NCI-H146 treated with DMSO at 0.1 percent for 48 hours (cell line): ENCODE measurements at regions not wholly inside any gene's neighbourhood (a gene's known extent, or its start where the extent isn't known, plus 50 kb on each side); places are given as distances from the start of the nearest gene placed in this dataset.
A peak's percentile ranks its signal among the peaks of the same experiment; 100 is the strongest.

Source experiments
- DNase-seq: peaks from one replicate; lab custom pipeline; 2025; ENCODE audit not compliant: unreplicated experiment; lab: John Stamatoyannopoulos, UW

DNA sequence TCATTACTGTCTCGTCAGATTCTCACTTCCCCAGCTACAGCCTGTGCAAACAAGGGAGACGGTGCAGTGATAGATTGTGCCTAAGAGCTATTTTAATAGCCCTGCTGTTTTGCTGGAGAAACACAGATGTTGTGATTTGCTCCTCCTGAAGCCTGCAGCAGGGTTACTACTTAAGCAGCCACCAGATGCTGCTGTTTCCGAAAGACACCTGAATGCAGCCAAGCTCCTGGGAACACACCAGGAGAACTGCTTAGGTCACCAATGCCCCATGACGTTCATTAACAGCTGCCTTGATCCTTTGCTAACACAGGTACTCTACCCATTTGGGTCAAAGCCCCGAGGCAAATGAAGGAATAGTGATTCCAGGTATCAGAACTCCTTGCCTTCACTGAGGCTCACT, 411.8 kb upstream of the DAB1 start:
- peak; percentile 47 for DNase-seq

DNA sequence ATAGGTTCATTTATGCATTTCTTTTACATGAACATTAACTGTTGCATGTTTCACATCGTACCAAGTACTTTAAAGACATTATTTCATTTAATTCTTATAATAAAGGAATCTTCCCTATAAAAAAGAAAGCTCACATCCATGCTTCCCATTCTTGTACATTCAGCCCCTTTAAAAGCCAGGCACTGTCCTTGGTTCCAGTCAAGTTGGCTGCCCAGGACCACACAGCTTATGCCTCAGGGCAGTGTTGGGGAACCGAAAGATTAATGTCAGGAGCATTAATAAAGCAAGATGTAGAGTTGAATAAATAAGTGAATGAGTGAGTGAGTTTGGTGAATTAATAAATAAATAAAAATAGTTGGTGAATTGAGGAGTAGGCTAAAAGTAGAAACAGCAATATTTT, 409.4 kb upstream of the DAB1 start:
- no peak for DNase-seq

DNA sequence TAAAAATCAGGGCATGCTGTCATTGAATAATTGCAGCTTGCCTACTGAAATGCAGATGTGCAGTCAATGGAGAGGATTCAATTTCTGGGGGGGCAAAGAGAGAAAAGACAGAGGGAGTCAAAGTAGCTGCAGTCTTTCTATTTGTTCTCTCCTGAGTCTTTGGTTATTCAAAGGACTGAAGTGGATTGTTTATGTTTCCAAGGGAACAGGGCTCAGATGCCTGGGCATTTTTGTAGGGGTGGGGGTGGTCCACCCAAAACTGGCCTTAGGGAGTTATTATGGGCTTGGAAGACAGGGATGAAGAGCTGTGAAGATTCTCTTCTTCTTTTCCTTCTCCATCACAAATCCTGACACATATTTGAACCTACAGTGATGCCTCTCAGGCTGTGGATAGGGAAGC, 408.8 kb upstream of the DAB1 start:
- no peak for DNase-seq

DNA sequence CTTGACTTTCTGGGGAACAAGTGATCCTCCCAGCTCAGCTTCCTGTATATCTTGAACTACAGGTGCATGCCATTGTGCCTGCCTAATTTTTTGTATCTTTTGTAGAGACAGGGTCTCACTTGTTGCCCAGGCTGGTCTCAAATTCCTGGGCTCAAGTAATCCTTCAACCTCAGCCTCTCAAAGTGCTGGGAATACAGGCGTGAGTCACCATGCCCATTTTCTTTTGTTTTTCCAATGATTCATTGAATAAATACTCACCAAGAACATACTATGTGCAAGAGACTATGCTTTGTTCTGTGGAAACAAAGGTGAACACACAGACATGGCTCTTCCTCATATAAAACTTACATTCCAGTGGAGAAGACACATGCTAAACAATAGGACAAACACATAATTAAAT, 407.8 kb upstream of the DAB1 start:
- DNase-seq, result no peak

DNA sequence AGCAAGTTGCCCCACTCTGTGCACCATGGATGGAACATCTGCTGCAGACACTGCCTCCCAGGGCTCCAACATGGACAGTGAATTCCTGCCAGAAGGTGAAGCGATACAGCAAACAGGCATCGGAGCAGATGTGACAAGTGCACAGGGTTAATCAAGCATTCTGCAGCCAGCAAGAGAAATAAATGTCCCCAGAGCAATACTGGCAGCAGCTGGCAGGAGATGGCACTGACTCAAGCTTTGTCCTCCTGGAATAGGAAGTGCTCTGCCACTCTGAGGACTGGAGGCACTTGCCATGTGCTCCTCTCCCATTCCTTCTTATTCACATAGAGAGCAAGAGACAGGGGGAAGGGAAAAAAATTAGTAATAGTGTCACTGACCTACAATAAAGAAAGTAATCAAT, 402.7 kb upstream of the DAB1 start:
- DNase-seq, result no peak

DNA sequence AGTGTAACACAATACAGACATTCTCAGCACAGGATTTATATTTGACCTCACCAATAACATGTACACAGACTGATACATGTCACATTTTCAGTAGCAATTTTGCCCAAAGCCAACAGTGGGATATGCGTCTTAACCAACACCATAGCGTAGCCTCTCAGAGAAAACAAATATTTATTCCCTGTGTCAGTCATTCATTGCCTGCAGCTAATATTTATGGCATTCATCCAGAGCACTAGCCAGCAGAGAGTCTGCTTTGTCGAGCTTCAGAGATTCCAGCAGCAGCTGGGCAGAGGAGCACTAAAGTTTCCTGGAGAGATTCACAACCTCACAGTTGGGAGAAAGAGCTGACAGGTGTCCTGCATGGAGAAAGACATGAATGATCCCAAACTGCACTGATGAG, 400.7 kb upstream of the DAB1 start:
- no peak for DNase-seq

DNA sequence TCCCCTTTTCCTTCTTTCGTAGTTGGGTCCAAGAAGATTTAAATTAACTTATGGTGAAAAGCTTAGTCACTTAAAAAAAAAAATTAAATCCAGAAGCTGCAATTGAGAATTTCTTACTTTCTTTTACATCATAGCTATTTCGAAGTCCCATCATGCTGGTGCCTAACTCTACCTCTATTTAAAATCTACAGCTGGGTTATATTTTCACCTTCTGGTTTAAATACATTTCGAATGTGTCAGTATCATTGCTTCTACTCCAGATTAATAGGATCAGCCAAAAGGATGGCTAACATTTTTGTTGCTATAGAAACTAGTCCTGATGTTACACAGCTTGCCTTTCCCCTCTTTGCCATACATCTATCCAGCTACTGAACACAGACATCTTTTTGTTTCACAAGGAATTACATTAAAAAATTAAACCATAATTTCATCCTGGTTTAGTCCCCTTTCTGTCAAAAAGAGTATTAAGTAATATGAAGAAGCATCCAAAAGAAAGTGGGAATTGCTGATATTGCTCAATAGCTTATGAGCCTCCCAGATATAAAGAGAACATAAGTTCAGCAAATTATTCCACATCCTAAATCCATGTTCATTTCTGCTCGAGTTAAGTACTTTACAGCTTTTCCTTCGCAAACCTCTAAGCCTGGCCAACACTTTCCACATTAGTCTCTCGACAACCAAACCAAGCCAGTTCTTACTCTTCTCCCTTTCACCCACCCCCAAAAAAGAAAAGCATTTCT, 396.7 kb upstream of the DAB1 start:
- DNase-seq, result no peak

DNA sequence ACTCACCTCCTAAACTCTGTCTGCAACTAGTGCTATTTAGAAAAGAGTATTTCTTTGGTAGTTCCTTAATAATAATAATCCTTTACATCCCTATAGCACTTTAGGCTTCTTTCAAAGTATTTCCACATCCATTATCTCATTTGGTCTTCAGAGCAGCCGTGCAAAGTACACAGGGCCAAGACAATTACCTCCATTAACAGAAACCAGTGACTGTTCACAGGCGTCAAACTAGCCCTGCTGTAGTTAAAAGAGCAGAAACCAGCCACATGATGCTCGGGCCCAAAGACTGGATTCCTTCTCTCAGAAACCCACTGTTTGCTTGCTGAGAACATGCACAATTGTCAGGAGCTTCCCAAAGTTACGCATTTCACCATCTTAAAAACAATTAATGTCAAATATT, 396.0 kb upstream of the DAB1 start:
- DNase-seq, result no peak

DNA sequence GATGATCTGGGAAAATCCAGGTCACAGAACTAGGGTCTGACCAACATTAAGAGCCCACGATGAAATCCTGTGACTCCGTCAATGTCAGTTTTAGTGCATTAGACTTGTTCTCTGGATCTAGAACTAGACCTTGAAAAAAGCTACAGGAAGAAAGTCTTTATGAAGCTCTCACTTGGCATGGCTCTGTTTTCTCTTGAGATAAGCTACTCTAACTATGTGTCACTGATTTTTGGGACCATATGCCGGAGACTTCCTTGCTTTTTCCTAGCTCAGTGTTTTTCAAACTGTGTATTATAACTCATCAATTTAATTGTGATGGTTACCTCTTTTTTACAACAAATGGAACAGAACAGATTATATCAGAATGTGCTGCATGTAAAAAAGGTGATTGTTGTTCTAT, 379.7 kb upstream of the DAB1 start:
- DNase-seq, result no peak

DNA sequence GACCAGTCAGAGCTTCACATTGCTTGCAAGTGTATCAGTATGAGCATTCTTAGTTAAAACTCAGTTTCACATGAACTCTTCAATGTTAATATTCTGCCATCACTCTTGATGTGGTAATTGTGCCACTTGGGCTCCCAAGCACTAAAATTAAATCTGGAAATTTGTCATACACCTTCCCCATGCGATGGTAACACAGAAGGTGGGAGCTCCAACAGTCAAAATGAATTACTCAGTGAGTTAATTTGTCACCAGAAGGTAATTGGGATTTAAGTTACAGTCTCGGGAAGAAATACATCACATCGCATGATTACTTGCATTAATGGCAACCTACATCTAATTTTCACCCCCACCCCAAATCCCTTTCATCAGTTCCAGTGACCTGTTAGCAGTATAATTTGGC, 376.5 kb upstream of the DAB1 start:
- no peak for DNase-seq

DNA sequence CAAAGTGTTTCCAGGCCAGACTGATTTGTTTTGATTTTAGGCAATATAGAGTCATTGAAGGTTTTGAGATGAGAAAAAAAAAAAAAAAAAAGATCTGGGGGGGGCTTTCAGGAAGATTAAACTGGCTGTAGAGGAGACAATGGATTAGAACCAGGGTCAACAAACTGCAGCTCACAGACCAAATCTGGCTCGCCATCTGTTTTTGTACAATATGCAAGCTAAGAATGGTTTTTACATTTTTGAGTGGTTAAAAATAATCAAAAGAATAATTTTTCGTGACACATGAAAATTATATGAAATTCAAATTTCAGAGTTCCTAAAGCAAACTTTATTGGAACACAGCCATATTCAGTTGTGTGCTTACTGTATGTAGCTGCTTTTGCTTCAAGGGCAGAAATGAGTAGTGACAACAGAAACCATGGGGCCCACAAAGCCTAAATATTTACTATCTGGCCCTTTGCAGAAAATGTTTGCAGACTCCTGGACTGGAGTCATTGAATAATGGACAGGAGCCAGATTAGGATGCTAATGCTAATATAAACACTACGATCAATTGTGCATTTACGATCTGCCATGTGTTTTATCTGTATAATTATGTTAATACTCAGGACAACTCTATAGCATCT, 375.7 kb upstream of the DAB1 start:
- peak; percentile 34 for DNase-seq

DNA sequence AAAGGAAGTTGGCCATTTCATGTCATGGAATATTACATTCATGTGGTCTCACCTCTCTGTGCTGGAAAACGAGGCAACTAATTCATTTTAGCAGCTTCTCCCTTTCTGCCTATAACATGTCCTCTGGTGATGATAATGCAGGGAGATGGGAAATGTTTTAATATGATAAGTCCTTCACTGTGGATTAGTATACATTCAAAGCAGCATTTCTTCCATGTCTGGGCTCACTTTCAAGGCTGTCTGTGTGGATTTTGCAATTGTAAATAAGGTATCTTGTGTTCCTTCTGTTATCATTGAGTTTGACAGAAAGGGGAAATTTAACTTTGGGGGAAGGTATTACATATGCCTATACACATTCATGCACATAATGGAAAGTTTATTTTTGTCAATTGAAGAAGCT, 374.7 kb upstream of the DAB1 start:
- no peak for DNase-seq

DNA sequence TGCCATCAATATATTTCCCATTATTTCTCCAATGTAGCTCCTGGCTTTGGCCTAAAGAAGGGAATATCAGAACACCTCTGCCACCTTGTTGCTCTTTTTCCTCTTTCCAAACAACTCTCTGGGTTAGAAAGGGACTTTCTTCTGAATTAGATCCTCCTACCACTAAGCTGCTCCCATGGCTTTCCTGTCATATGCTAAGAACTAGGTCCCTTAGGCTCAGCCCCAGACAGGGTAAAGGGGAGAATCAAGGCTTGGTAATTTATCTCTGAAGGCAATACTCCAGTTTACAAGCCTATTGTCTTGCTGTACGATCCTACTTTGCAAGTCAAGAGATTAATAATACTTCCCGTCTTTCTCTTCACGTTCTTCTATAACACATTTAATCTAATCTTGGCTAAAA, 373.2 kb upstream of the DAB1 start:
- no peak for DNase-seq

DNA sequence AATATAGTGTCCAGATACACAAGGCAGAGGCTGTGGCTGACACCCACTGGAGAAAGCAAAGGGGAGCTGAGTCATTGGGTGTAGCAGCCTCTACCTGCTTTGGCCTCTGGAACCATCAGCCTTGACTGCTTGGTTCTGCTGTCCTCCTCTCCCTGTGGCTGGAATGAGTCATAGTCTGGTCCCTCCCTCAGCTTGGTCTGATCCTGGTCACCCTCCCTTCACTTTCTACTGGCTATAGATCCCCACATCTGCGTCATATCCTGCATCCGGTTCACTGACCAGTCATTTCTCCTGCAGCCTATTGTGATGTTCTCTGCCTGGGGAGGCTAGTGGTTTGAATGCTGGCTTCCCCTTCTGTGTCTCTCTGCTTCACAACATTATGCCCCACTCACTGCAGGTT, 372.8 kb upstream of the DAB1 start:
- no peak for DNase-seq

DNA sequence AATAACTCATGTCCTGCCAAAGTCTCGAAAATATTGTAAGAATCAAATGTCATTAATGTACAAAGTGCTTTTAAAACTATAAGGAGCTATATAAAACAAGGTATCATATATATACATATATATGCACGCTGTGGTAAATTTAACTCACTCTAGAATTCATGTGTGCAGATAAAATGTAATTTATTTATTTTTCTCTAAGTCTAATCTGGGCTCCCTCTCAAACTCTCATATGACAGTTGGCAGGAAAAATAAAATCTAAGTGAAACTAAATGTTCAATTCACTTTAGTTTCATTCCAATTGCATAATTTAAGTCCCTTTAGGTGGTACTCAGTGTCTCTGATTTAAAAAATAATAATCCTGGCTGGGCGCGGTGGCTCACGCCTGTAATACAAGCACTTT, 372.0 kb upstream of the DAB1 start:
- no peak for DNase-seq

DNA sequence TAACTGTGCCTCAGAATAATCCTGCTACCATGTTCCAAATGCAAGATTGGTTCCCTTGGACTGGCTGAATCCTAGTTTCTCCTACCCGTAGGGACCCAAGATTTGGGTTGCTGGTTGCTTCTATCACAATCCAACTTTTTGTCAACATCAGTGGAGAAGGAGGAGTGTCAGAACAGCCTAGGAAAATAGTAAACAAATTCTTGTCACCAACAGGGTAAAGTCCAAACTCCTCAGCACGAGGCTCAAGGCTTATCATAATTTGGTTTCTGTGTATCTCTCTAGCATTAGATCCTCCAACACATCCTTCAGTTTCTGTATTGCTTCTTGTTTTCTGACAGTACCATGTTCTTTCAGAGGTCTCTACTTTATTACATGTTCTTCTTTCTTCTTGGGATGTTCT, 370.2 kb upstream of the DAB1 start:
- DNase-seq, result no peak

DNA sequence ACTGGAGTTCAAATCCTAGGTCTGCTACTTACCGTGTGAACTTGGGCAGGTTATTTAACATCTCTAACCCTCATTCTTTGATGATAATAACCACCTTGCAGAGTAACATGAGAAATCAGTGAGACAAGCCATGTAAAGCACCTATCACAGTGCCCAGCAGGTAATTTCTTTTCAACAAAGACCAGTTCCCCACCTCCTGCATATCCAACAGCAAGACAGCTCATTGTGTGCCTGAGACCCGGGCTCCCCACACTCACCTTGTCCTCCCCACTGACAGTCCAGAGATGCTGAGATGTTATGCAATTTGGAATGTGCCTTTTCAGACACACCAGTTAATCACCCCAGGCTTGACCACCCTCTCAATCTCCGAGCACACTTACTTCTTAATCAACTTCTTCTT, 367.6 kb upstream of the DAB1 start:
- no peak for DNase-seq

DNA sequence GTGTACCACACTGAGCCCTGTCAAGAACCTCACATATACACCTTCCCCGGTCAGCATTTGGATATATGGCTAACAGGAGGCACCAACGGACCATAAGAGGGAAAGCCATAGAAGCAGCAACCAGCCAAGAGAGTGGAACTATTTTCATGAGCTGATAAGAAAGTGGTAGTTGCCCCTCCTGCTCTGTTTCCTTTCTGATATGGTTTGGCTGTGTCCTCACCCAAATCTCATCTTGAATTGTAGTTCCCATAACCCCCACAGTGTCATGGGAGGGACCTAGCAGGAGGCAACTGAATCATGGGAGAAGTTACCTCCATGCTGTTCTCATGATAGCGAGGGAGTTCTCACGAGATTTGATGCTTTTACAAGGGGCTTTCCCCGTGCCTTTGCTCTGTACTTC, 366.1 kb upstream of the DAB1 start:
- DNase-seq, result no peak

DNA sequence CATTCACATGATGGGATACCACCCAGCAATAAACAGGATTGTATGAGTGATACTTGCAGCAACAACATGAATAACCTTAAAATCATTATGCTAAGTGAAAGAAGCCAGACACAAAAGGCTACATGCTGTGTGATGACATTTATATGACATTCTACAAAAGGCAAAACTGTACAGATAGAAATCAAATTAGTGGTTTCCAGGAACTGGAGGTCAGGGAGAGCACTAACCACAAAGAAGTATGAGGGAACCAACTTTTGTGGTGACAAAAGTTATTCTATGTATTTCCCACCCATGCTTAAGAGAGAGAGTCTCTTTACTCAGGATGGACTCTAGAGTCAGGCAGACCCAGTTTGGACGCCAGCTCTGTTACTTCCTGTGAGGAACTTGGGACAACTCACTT, 364.5 kb upstream of the DAB1 start:
- DNase-seq, result no peak

DNA sequence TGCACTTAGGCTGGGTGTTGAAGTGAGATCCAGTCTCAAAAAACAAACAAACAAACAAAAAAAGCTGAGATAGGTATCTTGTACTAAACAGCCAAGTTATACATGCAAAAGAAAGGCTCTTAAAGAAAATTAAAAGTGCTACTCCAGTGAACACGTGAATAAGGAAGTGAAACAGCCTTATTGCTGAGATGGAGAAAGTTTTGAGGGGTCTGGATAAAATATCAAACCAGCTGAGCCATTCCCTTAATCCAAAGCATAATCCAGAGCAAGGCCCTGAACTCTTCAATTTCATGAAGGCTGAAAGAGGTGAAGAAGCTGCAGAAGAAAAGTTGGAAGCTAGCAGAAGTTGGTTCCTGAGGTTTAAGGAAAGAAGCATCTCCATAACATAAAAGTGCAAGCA, 360.5 kb upstream of the DAB1 start:
- DNase-seq, result no peak

DNA sequence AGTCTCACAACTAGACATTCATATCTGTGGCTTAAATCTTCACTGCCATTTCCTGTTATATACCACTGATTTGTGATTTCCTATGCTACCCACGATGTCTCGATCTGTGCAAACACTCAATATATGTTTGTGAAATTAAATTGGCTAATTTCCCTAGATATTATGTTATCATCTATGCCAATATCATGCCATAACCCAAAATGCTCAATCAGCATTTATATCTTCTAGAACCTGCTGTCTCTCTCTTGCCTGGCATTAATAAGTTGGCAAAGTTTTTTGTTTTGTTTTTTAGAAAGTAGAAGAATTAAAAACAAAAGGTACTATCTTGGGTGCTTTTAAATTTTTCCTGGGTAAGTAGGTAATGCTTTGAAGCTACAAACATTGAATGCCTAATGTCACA, 358.5 kb upstream of the DAB1 start:
- DNase-seq, result no peak

DNA sequence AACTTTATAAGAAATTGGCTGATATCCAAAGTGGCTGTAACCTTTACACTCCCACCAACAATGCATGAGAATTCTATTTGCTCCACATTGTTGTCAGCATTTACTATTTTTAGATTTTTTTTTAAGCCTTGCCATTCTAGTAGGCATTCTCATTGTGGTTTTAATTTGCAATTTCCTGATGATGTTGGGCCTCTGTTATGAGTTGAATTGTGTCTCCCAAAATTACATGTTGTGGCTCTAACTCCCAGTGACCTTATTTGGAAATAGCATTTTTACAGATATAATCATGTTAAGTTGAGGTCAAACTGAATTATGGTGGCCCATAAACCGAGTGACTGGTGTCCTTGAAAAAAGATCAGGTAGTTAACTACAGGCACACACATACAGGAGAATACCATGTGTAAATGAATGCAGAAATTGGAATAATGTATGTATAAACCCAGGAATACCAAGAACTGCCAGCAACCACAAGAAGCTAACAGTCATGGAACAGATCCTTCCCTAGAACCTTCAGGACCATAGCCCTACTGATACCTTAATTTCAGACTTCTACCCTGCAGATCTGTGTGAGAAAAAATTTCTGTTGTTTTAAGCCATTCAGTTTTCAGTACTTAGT, 348.8 kb upstream of the DAB1 start:
- DNase-seq, result no peak

DNA sequence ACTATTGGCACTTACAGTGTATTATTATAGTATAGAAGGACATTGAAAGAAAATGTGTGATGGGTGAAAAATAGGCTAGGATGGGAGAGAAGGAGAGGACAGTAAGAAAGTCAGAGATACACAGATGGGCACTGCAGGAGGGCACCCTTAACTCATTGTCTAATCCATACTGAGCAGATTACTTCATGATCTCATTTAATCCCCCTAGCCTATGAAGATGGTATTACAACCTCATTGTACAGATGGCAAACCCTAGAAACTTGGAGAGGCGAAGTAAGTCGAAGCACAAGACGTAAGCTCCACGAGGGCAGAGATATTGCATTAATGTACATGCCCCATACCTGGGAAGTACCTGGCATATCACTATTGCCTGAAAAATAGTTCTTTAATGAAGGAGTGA, 346.9 kb upstream of the DAB1 start:
- DNase-seq, result no peak
